HEK293T (cell line): ENCODE measurements at regions not wholly inside any gene's neighbourhood (a gene's known extent, or its start where the extent isn't known, plus 50 kb on each side); places are given as distances from the start of the nearest gene placed in this dataset.

Experiments used
- BHLHE40 ChIP-seq: fragments of 450-650 bp; IDR thresholded peaks from 2 replicates; pipeline ENCODE4 v1.6.1; 2016; ENCODE audit warnings: mild to moderate bottlenecking, moderate library complexity, borderline replicate concordance
- CTBP1 ChIP-seq: fragments of 450-650 bp; IDR thresholded peaks from 2 replicates; pipeline ENCODE4 v1.6.1; 2016; ENCODE audit warnings: borderline replicate concordance
- ELF4 ChIP-seq: fragments of 450-650 bp; IDR thresholded peaks from 2 replicates; pipeline ENCODE4 v1.6.1; 2017; ENCODE audit warnings: antibody characterized with exemption
- FOXK2 ChIP-seq: fragments of 450-650 bp; IDR thresholded peaks from 2 replicates; pipeline ENCODE4 v1.6.1; 2016; ENCODE audit warnings: mild to moderate bottlenecking
- HDGF ChIP-seq: fragments of 450-650 bp; IDR thresholded peaks from 2 replicates; pipeline ENCODE4 v1.6.1; 2017; ENCODE audit warnings: antibody characterized with exemption, borderline replicate concordance
- ZNF384 ChIP-seq: fragments of 450-650 bp; IDR thresholded peaks from 2 replicates; pipeline ENCODE4 v1.6.1; 2016

- TF ChIP-seq ELF4 (no peak), CTBP1 (no peak), FOXK2 (no peak), HDGF (no peak), ZNF384 (no peak), BHLHE40 (no peak)
Observed at GRCh38 chr9:74133921-74134320, 363.2 kb upstream of the RORB start.
